Fibroblast of gingiva (primary cell): ENCODE measurements at regions not wholly inside any gene's neighbourhood (a gene's known extent, or its start where the extent isn't known, plus 50 kb on each side); places are given as distances from the start of the nearest gene placed in this dataset.
"Not testable (repeated sequence)": the region's sequence is repeated elsewhere in the genome, so short reads cannot be mapped to it uniquely, and the experiment has no call there.

Experiments
- DNase-seq: peaks from one replicate; pipeline ENCODE4 v3.0.0-alpha.2; 2011; ENCODE audit warnings: low read depth

GRCh38 chr5:74461251-74461650 lies 179.3 kb downstream of the ENC1 start:
- DNase-seq: no peak

- DNase-seq: no peak
Observed at GRCh38 chr5:74460694-74461093, 179.8 kb downstream of the ENC1 start.

- DNase-seq: no peak
Observed at GRCh38 chr5:74459984-74460383, 180.5 kb downstream of the ENC1 start.

- no peak for DNase-seq
Observed at GRCh38 chr5:74457876-74458275, 182.7 kb downstream of the ENC1 start.

DNA sequence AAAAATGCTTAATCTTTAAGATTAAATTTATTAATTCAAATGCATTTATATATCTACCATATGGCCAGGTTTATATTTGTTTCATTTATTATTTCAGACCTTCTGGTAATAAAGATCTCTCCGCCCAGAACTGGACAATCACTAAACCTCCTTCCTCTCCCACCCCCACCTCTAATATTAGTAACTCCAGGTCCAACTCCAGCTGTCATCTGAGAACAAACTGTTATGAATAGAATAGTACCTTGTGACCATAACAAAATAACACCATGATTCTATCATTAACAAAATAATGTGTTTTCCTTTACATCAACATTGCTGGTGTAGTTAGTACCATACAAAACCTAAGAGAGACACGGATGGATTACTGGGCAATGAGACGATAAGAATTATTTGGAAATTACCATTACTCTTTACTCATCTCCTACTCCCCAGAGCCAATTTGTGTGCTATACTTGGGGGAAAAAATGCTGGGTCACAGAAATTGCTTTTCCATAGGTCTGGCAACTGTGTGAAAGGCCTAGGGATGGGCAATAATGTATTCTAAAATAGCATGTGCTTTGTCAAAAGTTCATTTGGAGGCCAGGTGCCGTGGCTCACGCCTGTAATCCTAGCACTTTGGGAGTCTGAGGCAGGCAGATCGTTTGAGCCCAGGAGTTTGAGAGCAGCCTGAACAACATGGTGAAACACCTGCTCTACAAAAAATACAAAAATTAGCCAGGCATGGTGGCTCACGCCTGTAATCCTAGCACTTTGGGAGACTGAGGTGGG lies 186.1 kb downstream of the ENC1 start:
- no peak for DNase-seq

DNA sequence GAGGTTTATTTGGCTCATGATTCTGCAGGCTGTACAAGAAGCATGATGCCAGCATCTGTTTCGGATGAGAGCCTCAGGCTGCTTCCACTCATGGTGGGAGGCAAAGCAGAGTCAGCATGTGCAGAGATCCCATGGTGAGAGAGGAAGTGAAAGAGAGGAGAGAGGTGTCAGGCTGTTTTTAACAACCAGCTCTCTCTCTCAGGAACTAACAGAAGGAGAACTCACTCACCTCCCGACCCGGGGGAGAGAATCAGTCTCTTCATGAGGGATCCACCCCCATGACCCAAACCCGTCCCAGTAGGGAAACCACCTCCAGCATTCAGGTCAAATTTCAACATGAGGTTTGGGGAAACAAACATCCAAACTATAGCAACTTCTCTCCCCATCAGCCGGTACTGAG lies 187.7 kb downstream of the ENC1 start:
- DNase-seq: no peak

DNA sequence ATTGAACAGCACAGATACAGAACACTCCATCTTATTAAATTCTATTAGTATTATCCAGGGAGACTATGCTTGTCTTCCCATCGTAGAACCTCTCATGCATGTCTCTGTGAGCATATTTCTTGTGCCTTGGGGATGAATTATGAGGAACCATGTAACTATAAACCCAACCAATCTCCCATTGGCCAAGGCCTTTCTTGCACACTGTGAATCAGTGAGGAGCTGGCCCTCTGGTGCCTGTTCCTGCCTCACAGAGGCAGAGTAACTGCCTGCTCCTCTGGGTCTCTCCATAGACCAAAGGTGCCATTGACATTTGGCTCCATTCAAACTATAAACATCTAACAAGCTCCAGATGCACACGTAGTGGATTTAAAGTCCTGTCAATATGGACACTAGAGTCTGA lies 190.4 kb downstream of the ENC1 start:
- no peak for DNase-seq

- peak; percentile 48 for DNase-seq
Observed at GRCh38 chr5:74446725-74447241, 193.7 kb downstream of the ENC1 start.

DNA sequence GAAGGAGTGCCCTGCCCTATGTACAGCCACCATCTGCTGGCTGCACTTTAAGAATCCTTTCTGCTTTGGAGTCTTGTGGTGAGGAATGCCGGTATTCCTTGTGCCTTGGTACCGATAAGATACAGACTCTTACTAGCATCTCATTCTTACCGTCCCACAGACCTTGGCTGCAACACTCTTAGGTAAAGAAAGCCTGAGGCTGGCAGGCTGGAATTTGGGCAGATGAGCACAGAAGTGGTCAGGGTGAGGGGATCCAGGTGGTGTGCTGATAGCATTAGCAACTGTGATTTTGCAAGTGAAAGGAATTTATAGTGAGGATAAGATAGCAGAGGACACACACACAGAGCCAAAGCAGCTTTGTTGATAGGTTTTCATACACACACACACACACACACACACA lies 198.1 kb downstream of the ENC1 start:
- DNase-seq: no peak

GRCh38 chr5:74441616-74442015 lies 198.9 kb downstream of the ENC1 start:
- no peak for DNase-seq

DNA sequence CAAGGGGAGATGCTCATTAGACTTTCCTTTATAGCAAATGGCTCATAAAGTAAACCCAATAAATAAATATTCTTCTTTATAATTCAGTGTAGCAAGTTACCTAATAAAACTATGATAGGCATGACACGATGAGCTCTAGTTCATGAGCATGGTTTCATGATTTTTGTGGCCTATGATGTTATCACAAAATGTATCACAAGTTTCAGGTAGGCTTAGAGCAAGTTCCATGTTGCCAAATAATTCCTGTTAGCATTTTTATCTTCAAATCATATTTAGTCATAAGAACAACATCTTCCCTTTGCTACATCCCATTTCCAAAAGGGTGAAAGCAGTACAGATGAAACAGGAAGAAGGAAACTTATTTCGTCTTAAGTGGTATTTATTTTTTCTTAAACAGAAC lies 200.2 kb downstream of the ENC1 start:
- no peak for DNase-seq

- not testable (repeated sequence) for DNase-seq
Observed at GRCh38 chr5:74437870-74438269, 202.7 kb downstream of the ENC1 start.

DNA sequence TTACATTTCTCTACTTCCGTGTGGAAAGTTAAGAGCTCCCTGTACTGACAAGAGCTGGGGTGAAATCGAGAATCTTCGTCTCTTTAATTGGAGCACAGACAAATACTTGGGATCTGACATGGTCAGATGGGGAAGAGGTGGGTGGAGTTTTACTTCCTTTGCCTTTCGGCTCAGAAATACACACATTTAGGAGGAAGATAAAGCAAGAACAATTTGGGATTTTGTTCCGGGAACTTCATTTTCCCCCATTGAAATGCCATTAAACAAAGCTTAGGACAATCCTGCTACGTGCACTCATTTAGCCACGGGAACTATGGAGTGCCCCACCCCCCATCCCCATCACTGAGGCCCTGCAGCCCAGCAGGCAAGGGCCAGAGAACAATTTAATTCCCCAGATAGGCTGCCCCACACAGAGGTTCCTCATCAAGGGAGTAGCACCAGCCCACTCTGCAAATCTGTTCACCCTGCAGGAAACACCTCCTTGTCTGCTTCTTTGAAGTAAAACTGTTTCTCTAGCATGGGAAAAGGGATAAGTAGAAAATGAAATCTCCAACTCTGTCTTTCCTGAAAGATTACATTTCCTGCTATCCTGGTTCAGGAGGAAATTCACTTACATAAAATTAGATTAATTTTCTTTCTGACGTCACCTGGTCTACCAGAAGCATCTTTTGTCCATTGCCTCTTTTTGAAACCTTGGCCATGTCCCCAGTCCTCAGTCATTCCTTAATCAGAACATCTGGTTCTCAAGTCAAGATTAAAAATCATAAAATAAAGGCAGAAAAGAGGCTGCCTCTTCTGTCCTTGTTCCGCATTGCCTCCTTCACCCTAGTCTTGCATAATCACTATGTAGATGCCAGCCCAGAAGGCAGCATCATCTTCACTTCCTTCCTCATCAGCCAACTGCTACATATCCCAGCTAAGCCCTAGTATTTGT lies 206.4 kb downstream of the ENC1 start:
- DNase-seq: no peak

GRCh38 chr5:74433255-74433895 lies 207.2 kb downstream of the ENC1 start:
- DNase-seq: no peak

DNA sequence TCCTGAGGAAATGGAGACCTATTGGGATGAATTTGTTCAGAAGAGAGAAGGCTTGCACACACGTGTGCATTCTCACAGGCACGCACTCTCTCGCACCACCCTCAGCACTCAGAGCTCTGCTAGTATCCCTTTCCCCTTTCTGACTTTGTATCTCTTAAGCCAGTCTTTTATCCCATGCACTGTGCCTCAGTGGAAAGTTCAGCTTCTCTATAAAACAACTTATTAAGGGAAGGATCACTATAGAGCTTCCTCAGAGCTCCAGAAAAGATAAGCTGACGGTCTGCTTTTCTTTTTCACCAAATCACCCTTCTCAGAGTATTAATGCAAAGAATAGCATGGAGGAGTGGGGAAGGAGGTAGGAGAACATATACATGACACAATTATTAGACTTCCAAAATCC lies 207.8 kb downstream of the ENC1 start:
- DNase-seq: no peak

DNA sequence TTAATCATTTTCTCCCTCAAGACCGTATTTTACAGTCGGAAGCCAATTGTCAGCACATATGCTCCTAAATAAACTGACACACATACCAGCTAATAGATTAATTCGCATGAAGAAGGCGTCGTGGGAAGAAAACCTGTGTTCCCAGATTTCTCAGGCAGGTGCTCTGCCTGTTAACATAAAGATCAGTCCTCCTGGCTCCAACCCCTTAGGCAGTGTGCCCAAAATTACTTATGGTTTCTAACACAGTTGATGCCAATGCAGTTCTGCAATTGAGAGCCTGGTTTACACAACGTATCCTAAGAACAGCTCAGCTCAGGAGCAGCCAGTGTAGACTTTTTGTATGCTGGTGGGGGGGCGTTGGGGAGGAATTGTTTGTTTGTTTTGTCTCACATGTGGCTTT lies 208.3 kb downstream of the ENC1 start:
- DNase-seq: no peak

GRCh38 chr5:74431290-74431669 lies 209.2 kb downstream of the ENC1 start:
- no peak for DNase-seq

DNA sequence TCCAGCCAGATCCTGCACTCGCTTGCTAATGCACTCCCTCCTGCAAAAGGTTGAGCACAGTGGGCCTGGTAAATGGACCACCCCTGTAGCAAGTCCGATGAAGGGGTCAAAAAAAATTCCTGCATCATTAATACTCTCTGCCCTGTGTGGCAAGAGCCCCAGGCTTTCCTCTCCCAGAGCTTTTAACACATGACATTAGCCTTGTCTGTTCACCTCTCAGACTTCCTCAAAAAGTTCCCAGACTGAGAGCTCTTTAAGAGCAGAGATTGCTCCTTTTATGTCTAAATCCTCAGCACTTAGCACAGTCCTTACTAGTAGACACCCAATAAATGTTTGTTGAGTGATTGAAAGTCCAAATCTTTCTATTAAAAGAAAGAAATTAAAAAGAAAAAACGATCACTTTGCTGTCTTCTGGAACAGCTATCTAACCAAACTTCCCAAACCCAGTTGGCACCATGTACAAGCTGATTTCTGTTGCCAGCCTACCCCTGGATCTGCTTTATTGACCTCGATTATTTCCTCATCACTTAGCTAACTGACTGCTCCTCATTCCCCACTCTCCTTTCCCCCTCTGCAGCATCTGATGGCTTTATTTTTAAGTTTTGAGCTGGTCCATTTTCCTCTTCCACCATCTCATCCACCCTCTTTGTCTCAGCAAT lies 209.8 kb downstream of the ENC1 start:
- DNase-seq: no peak

DNA sequence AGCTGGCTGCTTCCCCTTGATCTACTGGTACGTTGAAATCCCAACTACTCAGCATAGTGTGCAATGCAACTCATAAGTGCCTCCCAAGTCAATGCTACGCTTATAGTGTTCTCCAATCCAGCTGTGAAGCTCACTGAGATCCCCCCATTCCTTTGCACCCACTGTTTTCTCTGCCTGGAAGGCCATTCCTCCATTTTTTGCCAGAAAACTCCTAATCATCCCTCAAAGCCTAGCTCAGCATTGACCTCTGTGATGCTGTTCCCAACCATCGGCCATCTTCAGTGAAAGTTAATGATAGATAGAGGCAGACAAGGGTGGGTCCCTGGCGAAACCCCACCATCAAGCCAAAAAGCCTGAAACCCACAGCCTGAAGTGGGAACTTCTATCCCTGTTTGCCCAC lies 211.0 kb downstream of the ENC1 start:
- DNase-seq: no peak

DNA sequence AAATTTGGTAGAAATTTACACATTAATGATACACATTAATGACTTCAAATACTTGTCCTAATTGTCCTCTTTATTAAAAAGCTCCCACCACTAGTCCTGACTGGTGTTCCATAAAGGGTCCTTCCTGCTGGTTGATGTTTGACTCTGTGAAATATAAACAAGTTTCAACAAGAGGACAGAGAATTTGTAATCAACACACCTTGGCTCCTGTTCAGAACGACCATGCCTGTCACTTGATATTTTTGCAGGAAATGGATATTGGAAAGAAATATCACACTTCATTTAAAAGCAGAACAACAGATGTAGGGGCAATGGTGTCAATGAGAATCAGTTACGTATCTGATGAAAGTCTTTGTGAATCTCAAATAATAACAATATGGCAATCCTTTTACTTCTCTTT lies 211.7 kb downstream of the ENC1 start:
- DNase-seq: no peak

DNA sequence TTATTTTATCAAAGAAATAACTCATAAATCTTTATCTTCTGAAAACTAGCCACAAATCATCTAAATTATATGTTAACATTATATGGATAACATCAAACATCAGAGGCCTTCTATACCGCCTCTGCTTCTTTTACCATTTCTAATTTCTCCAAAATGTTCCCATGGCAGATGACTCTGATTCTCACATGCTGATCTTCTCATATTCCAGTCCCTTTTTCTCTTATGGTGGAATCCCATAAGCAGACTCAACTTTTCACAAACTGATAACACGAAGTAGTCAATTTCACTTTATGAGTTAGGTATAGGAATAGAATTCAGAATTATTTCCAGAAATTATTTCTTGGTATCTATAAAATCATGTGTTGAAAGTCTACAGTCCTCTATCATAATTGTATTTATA lies 212.3 kb downstream of the ENC1 start:
- DNase-seq: no peak

GRCh38 chr5:74426506-74426905 lies 214.0 kb downstream of the ENC1 start:
- DNase-seq: no peak
